GM19372 (cell line): ENCODE measurements at regions not wholly inside any gene's neighbourhood (a gene's known extent, or its start where the extent isn't known, plus 50 kb on each side); places are given as distances from the start of the nearest gene placed in this dataset.

Experiments
- ATAC-seq: cut with Tn5 transposase; IDR thresholded peaks from one replicate; pipeline ENCODE4 v1.9.1; 2021; ENCODE audit warnings: mild to moderate bottlenecking, low read depth, moderate library complexity; ENCODE audit not compliant: unreplicated experiment

DNA sequence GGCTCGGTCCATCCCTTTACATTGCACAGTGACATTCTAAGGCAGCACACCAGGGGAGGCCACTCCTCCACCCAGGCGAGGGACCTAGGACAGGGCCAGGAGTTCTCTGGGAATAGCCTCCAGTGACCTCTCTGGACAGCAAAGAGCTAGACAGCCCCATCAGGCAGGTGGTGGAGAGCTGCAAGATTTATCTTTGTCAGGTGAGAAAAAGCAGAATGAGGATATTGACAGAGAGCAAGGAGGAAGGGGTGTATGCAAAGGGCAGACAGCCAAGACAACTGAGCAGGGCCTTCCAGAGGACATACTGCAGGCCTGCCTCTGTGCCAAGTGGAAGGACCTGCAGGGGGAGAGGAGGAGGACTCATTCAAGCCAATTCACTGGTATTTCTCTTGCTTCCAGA, 112.4 kb upstream of the MAX start:
- ATAC-seq = no peak

DNA sequence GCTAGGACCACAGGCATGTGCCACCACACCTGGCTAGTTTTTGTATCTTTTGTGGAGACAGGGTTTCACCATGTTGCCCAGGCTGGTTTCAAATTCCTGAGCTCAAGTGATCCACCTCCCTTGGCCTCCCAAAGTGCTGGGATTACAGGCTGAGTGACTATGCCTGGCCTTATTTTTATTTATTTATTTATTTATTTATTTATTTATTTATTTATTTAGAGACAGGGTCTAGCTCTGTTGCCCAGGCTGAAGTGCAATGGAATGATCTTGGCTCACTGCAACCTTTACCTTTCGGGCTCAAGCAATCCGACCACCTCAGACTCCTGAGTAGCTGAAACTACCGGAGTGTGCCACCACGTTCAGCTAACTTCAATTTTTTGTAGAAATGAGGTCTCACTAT, 117.0 kb upstream of the MAX start:
- ATAC-seq = no peak

- ATAC-seq = peak; percentile 57
Measured at GRCh38 chr14:65222440-65222858, 120.1 kb upstream of the MAX start.

GRCh38 chr14:65223636-65224035, 121.3 kb upstream of the MAX start:
- no peak for ATAC-seq

DNA sequence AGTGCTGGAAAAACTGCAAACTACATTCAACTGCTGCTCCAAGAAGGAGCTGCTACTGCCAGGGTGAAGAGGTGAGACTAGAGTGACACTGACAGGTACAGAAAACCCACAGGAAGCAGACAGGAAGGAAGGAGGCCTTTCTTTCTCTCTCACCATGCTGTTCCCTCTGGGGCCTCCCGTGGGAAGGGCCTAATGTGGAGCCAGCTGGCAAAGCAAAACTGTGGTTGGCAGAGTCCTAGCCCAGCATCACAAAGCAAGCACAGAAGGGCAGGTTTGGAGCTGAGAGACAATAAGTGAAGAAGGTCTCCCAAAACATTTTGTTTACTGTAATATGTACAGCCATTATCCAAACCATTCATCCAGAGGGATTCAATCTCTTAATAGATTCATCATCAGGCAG, 122.5 kb upstream of the MAX start:
- ATAC-seq = no peak

GRCh38 chr14:65225299-65226159, 123.2 kb upstream of the MAX start:
- ATAC-seq = no peak

- ATAC-seq = no peak
Measured at GRCh38 chr14:65226824-65227604, 124.7 kb upstream of the MAX start.

GRCh38 chr14:65228436-65228835, 126.1 kb upstream of the MAX start:
- ATAC-seq = peak; percentile 96

GRCh38 chr14:65228956-65229747, 126.8 kb upstream of the MAX start:
- no peak for ATAC-seq

- no peak for ATAC-seq
Measured at GRCh38 chr14:65229748-65230728, 127.7 kb upstream of the MAX start.

DNA sequence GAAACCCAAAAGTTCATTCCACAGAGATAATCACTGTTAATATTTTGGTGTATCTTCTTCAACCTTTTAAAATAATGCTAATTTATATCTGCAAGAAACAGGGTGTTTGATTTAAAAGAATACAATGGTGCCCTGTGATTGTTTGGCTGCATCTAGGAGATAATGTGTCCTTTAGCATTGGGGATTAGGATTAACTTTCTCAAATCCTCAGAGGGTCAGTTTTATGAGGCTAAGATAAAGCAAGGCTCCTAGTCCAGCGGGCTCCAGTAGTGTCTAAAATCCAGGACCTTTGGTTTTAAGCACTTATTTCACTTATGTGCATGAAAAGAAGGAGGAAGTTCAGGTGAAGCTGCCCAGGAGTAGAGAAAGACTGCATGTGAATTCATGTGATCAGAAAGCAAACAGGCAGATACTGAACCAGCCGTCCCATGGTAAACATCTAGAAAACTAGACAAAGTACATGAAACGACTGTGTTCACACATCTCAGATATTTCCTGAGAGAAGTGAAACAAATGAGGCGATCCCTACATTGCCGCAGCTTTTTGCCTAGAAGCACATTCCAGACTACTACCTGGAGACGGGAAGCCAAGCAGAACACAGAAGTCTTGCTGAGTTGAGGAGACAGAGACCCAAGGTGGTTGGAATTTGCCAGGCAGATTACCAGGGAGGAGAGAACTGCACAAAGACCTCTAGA, 129.1 kb upstream of the MAX start:
- no peak for ATAC-seq

DNA sequence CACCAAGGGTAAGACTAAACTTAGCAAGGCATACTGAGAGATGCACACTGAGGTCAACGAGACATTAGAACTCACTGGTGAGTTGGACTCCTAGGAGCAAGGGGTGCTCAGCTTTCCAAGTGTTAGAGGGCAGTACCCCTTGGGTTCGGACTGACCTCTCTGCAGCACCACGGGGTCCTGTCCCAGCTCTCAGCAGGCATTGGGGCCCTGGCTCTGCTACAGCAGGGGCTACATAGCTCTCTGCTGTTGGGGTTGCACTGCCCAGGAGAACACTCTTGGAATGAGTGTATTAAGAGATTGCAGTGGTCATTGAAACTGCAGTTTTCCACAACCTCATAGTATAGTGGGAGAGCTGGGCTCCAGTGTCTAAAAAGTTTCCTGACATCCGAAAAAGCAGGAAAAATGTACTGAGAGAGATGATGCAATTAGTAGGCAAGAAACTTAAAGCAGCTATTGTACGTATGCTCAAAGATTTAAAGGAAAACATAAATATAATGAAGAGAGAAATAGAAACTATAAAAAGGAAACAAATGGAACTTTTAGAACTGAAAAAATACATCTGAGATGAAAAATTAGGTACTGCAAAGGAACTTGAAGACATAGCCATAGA, 132.5 kb upstream of the MAX start:
- no peak for ATAC-seq

- no peak for ATAC-seq
Measured at GRCh38 chr14:65237023-65237814, 134.9 kb upstream of the MAX start.

DNA sequence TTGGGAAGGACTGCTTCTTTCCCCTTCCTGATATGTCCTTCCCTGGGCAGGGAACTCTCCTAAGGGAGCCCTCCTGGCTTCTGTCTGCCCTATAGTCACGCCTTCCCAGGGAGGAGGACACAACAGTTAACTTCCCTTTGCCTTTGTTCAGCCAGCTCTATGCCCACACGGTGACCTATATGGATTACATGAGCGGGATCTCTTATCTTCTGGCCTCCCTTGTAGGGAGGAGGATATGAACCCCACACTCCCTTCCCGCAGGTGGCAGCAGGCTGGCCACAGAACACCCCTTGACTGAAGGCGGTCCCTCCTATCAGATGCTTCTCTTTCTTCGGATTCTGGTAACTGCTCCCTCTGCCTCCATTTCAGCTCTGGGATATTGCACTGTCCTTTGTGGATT, 135.6 kb upstream of the MAX start:
- ATAC-seq = no peak

GRCh38 chr14:65238456-65238855, 136.1 kb upstream of the MAX start:
- no peak for ATAC-seq

DNA sequence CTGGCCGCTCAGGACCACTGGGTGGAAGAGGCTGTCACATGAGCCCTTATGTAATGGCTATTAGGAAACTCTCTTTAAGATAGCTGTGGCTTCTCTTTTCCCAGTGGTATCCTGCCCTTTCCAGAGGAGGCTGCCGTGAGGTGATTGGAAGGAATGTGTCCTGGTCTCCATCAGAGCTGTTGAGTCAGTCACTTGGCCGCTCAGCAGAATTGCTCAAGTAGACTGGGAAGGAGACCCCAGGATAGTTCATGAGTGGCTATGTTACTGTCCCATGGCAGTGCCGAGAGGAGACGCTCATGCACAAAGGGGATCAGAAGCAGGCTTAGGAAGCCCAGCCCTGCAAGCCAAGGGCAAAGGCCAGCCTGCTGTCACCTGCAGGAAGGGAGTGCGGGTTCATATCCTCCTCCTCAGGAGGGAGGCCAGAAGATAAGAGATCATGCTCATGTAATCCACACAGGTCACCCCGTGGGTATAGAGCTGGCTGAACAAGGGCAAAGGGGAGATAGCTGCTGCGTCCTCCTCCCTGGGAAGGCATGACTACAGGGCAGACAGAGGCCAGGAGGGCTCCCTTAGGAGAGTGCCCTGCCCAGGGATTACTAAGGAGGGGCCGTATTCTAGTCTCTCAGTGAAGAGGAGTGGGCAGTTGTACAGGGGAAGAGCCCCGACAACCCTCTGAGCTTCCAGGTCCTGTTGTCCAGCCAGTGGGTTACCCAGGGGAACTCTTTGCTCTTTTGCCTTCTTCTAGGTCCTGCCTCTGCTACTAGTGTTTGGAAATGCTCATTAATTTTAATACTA, 137.0 kb upstream of the MAX start:
- ATAC-seq = no peak

- ATAC-seq = no peak
Measured at GRCh38 chr14:65239938-65240296, 137.6 kb upstream of the MAX start.
